HCT116 (cell line): ENCODE measurements at regions not wholly inside any gene's neighbourhood (a gene's known extent, or its start where the extent isn't known, plus 50 kb on each side); places are given as distances from the start of the nearest gene placed in this dataset.

Experiments used
- ATAC-seq: fragments of 200-7000 bp; cut with Tn5 transposase; 2 replicates; pipeline ENCODE4 v1.9.1; 2020; ENCODE audit warnings: mild to moderate bottlenecking, moderate library complexity
- BruUV-seq: library from RNA; stranded (reverse); fragments of 400-500 nt; replicated peaks from 2 replicates; lab custom pipeline; 2021; lab: Mats Ljungman, UMichigan
- CTCF ChIA-PET: fragments of 300-600 bp; sonication (Branson Sonifier 250); formaldehyde crosslinking; loops from one replicate; lab custom pipeline; 2021; ENCODE audit warnings: antibody characterized with exemption; lab: Charles Lee
- POLR2A ChIA-PET: fragments of 300-600, 350-600 bp; sonication (Branson Sonifier 250); formaldehyde crosslinking; loops from one replicate; lab custom pipeline; 2021; ENCODE audit warnings: antibody characterized with exemption; lab: Charles Lee
- RAD21 ChIA-PET, 2 experiments: fragments of 300-600 bp; sonication (Branson Sonifier 250); formaldehyde crosslinking; loops; one replicate each; lab custom pipeline; 2023; ENCODE audit warnings: low total read pairs in 2 of 2; ENCODE audit not compliant: uncharacterized antibody in 2 of 2, unreplicated experiment in 2 of 2, low non-redundant PET in 1 of 2; lab: Charles Lee
- DNase-seq: peaks from one replicate; pipeline ENCODE4 v3.0.0-alpha.2; 2010; ENCODE audit warnings: low read depth, low spot score
- H2AFZ ChIP-seq: fragments of 200-600 bp; shearing (Covaris generic), sonication (generic); 2 replicates; pipeline ENCODE4 v1.6.1; 2017; ENCODE audit warnings: low read depth, mixed run types, mixed read lengths, antibody characterized with exemption, low read length; ENCODE audit not compliant: poor library complexity, severe bottlenecking
- H3K27ac ChIP-seq: 2 replicates; pipeline ENCODE4 v1.5.1; 2012; ENCODE audit warnings: low read depth, low read length
- H3K27me3 ChIP-seq: fragments of 200-600 bp; sonication (generic); 2 replicates; pipeline ENCODE4 v1.6.1; 2016; ENCODE audit warnings: mixed run types, low read length, mixed read lengths; ENCODE audit not compliant: insufficient read depth
- H3K36me3 ChIP-seq, 2 experiments: fragments of 200-500 bp in 1 of 2; fragments of 200-600 bp in 1 of 2; sonication (Bioruptor generic) in 1 of 2; sonication (generic) in 1 of 2; 2 replicates each; pipeline versions ENCODE4 v1.5.1 to v1.6.1; 2014 to 2016; ENCODE audit warnings: low read length in 2 of 2, inconsistent platforms in 1 of 2, mixed read lengths in 1 of 2, mixed run types in 1 of 2; ENCODE audit not compliant: insufficient read depth in 2 of 2, control insufficient read depth in 1 of 2
- H3K4me1 ChIP-seq, 2 experiments: fragments of 200-600 bp in 1 of 2; sonication (generic) in 1 of 2; 2 replicates each; pipeline versions ENCODE4 v1.5.1 to v1.6.1; 2012 to 2017; ENCODE audit warnings: low read length in 2 of 2, inconsistent platforms in 1 of 2, mild to moderate bottlenecking in 1 of 2, mixed read lengths in 1 of 2, mixed run types in 1 of 2, moderate library complexity in 1 of 2; ENCODE audit not compliant: insufficient read depth in 2 of 2, control insufficient read depth in 1 of 2
- H3K4me2 ChIP-seq: fragments of 200-600 bp; sonication (generic); 2 replicates; pipeline ENCODE4 v1.6.1; 2017; ENCODE audit warnings: mixed run types, low read length, mixed read lengths
- H3K4me3 ChIP-seq, 2 experiments: fragments of 200-600 bp in 1 of 2; sonication (generic) in 1 of 2; replicated peaks in 1 of 2; 2 replicates each; pipeline ENCODE4 v1.5.1; 2011 to 2016; ENCODE audit warnings: low read length in 2 of 2, control low read depth in 1 of 2, low read depth in 1 of 2, mild to moderate bottlenecking in 1 of 2, mixed read lengths in 1 of 2, mixed run types in 1 of 2
- H3K79me2 ChIP-seq: fragments of 200-600 bp; sonication (generic); 2 replicates; pipeline ENCODE4 v1.6.1; 2017; ENCODE audit warnings: mild to moderate bottlenecking, mixed run types, low read length, moderate library complexity, mixed read lengths; ENCODE audit not compliant: insufficient read depth
- H3K9ac ChIP-seq: fragments of 200-600 bp; sonication (generic); 2 replicates; pipeline ENCODE4 v1.6.1; 2016; ENCODE audit warnings: low read length, mixed read lengths
- H3K9me2 ChIP-seq: fragments of 200-600 bp; sonication (generic), shearing (Covaris generic); 2 replicates; pipeline ENCODE4 v1.6.1; 2017; ENCODE audit warnings: mixed run types, mild to moderate bottlenecking, moderate library complexity; ENCODE audit not compliant: insufficient read depth
- H3K9me3 ChIP-seq, 2 experiments: fragments of 200-500 bp in 1 of 2; fragments of 200-600 bp in 1 of 2; sonication (Bioruptor generic) in 1 of 2; sonication (generic) in 1 of 2; 2 replicates each; pipeline ENCODE4 v1.6.1; 2014 to 2017; ENCODE audit warnings: low read length in 2 of 2, mixed read lengths in 2 of 2, inconsistent platforms in 1 of 2, low read depth in 1 of 2, mild to moderate bottlenecking in 1 of 2, mixed run types in 1 of 2, moderate library complexity in 1 of 2; ENCODE audit not compliant: control insufficient read depth in 1 of 2, insufficient read depth in 1 of 2
- H4K20me1 ChIP-seq: fragments of 200-600 bp; sonication (generic), shearing (Covaris generic); 2 replicates; pipeline ENCODE4 v1.6.1; 2017; ENCODE audit warnings: mixed run types, mild to moderate bottlenecking, moderate library complexity; ENCODE audit not compliant: insufficient read depth
- CBX3 ChIP-seq: IDR thresholded peaks from 2 replicates; pipeline ENCODE4 v1.6.1; 2012; ENCODE audit warnings: low read depth
- CEBPB ChIP-seq: IDR thresholded peaks from 2 replicates; pipeline ENCODE4 v1.6.1; 2012; ENCODE audit warnings: low read depth
- EGR1 ChIP-seq: IDR thresholded peaks from 2 replicates; pipeline ENCODE4 v1.6.1; 2012; ENCODE audit warnings: low read depth
- ELF1 ChIP-seq: IDR thresholded peaks from 2 replicates; pipeline ENCODE4 v1.6.1; 2012; ENCODE audit warnings: low read depth, borderline replicate concordance
- EZH2 ChIP-seq: fragments of 200-600 bp; sonication (generic); IDR thresholded peaks from 2 replicates; pipeline ENCODE4 v1.6.1; 2017; ENCODE audit warnings: antibody characterized with exemption, mixed run types
- EZH2phosphoT487 ChIP-seq: fragments of 200-600 bp; IDR thresholded peaks from 2 replicates; pipeline ENCODE4 v1.6.1; 2018; ENCODE audit warnings: antibody characterized with exemption, borderline replicate concordance
- FOSL1 ChIP-seq: IDR thresholded peaks from 2 replicates; pipeline ENCODE4 v1.6.1; 2012; ENCODE audit warnings: low read depth
- JUND ChIP-seq: IDR thresholded peaks from 2 replicates; pipeline ENCODE4 v1.6.1; 2012
- RAD21 ChIP-seq: IDR thresholded peaks from 2 replicates; pipeline ENCODE4 v1.6.1; 2012; ENCODE audit warnings: low read depth, mild to moderate bottlenecking
- SIN3A ChIP-seq: IDR thresholded peaks from 2 replicates; pipeline ENCODE4 v1.6.1; 2012; ENCODE audit warnings: low read depth
- SRF ChIP-seq: IDR thresholded peaks from 2 replicates; pipeline ENCODE4 v1.6.1; 2012; ENCODE audit warnings: low read depth
- TCF7L2 ChIP-seq: IDR thresholded peaks from 2 replicates; pipeline ENCODE4 v1.7.0; 2011; ENCODE audit warnings: borderline replicate concordance, inconsistent platforms; ENCODE audit not compliant: insufficient read depth, insufficient read length; ENCODE audit errors: extremely low read depth
- intact Hi-C: fragments of 100-400 bp; cut with micrococcal nuclease; formaldehyde crosslinking; loops from 2 replicates; pipeline ENCODE4 v1.10.0; 2022
- TF ChIP-seq, protein P1 (sequence below), 3 experiments: fragments of 200-600 bp in 1 of 3; sonication (generic) in 1 of 3; IDR thresholded peaks in 2 of 3; conservative IDR thresholded peaks in 1 of 3; 2 replicates each; pipeline ENCODE4 v1.5.1; 2012 to 2017; ENCODE audit warnings: low read depth in 2 of 3, low read length in 2 of 3, antibody characterized with exemption in 1 of 3, borderline replicate concordance in 1 of 3, control low read depth in 1 of 3, mild to moderate bottlenecking in 1 of 3, mixed read lengths in 1 of 3, mixed run types in 1 of 3, moderate library complexity in 1 of 3; ENCODE audit not compliant: insufficient read depth in 1 of 3
- TF ChIP-seq, protein P2 (sequence below): IDR thresholded peaks from 2 replicates; pipeline ENCODE4 v1.6.1; 2011; ENCODE audit warnings: mild to moderate bottlenecking, low read length, moderate library complexity; ENCODE audit not compliant: insufficient replicate concordance; ENCODE audit errors: extremely low read depth
- TF ChIP-seq, protein P3 (sequence below): IDR thresholded peaks from 2 replicates; pipeline ENCODE4 v1.6.1; 2012; ENCODE audit warnings: low read depth
- TF ChIP-seq, protein P4 (sequence below): IDR thresholded peaks from 2 replicates; pipeline ENCODE4 v1.6.1; 2012

GRCh38 chr5:4044881-4045280, 449.2 kb downstream of the IRX1 start:
- no peak overlapping the region for H2AFZ ChIP-seq
- ATAC-seq (no peak), DNase-seq (no peak)
- H3K9me3 ChIP-seq = peaks cover 10 to 48% of the 10 kb centered on the region in 2 experiments; a peak in 2 of 4 replicates
- H3K27ac ChIP-seq = no peak overlapping the region
- no peaks in the 10 kb centered on the region for H3K79me2 ChIP-seq
- H4K20me1 ChIP-seq = no peaks in the 10 kb centered on the region
- no peaks in the 10 kb centered on the region for H3K4me1 ChIP-seq
- BruUV-seq = no TSS peak
- H3K9ac ChIP-seq = no peak overlapping the region
- no peak for TF ChIP-seq SRF
- TF ChIP-seq EGR1 = no peak
- TF ChIP-seq EZH2phosphoT487 = no peak
- TF ChIP-seq SIN3A = no peak
- TF ChIP-seq, protein P1, sequence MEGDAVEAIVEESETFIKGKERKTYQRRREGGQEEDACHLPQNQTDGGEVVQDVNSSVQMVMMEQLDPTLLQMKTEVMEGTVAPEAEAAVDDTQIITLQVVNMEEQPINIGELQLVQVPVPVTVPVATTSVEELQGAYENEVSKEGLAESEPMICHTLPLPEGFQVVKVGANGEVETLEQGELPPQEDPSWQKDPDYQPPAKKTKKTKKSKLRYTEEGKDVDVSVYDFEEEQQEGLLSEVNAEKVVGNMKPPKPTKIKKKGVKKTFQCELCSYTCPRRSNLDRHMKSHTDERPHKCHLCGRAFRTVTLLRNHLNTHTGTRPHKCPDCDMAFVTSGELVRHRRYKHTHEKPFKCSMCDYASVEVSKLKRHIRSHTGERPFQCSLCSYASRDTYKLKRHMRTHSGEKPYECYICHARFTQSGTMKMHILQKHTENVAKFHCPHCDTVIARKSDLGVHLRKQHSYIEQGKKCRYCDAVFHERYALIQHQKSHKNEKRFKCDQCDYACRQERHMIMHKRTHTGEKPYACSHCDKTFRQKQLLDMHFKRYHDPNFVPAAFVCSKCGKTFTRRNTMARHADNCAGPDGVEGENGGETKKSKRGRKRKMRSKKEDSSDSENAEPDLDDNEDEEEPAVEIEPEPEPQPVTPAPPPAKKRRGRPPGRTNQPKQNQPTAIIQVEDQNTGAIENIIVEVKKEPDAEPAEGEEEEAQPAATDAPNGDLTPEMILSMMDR (IDR thresholded peaks at IDR 0.05 in 2 of 3, conservative IDR thresholded peaks at IDR 0.05 in 1 of 3; ENCODE audit: borderline replicate concordance in 1 of 3, insufficient read depth in 1 of 3, low read depth in 2 of 3, low read length in 2 of 3) = no peak
- TF ChIP-seq EZH2 = no peak
- TF ChIP-seq, protein P2, sequence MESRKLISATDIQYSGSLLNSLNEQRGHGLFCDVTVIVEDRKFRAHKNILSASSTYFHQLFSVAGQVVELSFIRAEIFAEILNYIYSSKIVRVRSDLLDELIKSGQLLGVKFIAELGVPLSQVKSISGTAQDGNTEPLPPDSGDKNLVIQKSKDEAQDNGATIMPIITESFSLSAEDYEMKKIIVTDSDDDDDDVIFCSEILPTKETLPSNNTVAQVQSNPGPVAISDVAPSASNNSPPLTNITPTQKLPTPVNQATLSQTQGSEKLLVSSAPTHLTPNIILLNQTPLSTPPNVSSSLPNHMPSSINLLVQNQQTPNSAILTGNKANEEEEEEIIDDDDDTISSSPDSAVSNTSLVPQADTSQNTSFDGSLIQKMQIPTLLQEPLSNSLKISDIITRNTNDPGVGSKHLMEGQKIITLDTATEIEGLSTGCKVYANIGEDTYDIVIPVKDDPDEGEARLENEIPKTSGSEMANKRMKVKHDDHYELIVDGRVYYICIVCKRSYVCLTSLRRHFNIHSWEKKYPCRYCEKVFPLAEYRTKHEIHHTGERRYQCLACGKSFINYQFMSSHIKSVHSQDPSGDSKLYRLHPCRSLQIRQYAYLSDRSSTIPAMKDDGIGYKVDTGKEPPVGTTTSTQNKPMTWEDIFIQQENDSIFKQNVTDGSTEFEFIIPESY = no peak
- no peak for TF ChIP-seq ELF1
- no peak for TF ChIP-seq CBX3
- TF ChIP-seq, protein P3, sequence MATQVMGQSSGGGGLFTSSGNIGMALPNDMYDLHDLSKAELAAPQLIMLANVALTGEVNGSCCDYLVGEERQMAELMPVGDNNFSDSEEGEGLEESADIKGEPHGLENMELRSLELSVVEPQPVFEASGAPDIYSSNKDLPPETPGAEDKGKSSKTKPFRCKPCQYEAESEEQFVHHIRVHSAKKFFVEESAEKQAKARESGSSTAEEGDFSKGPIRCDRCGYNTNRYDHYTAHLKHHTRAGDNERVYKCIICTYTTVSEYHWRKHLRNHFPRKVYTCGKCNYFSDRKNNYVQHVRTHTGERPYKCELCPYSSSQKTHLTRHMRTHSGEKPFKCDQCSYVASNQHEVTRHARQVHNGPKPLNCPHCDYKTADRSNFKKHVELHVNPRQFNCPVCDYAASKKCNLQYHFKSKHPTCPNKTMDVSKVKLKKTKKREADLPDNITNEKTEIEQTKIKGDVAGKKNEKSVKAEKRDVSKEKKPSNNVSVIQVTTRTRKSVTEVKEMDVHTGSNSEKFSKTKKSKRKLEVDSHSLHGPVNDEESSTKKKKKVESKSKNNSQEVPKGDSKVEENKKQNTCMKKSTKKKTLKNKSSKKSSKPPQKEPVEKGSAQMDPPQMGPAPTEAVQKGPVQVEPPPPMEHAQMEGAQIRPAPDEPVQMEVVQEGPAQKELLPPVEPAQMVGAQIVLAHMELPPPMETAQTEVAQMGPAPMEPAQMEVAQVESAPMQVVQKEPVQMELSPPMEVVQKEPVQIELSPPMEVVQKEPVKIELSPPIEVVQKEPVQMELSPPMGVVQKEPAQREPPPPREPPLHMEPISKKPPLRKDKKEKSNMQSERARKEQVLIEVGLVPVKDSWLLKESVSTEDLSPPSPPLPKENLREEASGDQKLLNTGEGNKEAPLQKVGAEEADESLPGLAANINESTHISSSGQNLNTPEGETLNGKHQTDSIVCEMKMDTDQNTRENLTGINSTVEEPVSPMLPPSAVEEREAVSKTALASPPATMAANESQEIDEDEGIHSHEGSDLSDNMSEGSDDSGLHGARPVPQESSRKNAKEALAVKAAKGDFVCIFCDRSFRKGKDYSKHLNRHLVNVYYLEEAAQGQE = no peak
- TF ChIP-seq, protein P4, sequence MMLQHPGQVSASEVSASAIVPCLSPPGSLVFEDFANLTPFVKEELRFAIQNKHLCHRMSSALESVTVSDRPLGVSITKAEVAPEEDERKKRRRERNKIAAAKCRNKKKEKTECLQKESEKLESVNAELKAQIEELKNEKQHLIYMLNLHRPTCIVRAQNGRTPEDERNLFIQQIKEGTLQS = no peak
- TF ChIP-seq JUND = no peak
- TF ChIP-seq TCF7L2 = no peak
- no peak for TF ChIP-seq CEBPB
- TF ChIP-seq FOSL1 = no peak
- TF ChIP-seq RAD21 = no peak
- no peak overlapping the region for H3K4me2 ChIP-seq
- H3K4me3 ChIP-seq = no peak overlapping the region
- POLR2A ChIA-PET = no interaction called here
- H3K9me2 ChIP-seq = no peaks in the 10 kb centered on the region
- no peaks in the 10 kb centered on the region for H3K36me3 ChIP-seq
- CTCF ChIA-PET = no interaction called here
- RAD21 ChIA-PET = no interaction called here
- H3K27me3 ChIP-seq = no peaks in the 10 kb centered on the region
- intact Hi-C loops = no loop called here
